ENCODE measurements at regions not wholly inside any gene's neighbourhood (a gene's known extent, or its start where the extent isn't known, plus 50 kb on each side); places are given as distances from the start of the nearest gene placed in this dataset.

GRCh38 chr3:59285560-59285959, 235.7 kb upstream of the CFAP20DC start:
- TF ChIP-seq EZH2 (IDR thresholded peaks at IDR 0.05) (no peak), POLR2AphosphoS5 (IDR thresholded peaks at IDR 0.05; ENCODE audit: borderline replicate concordance, low read depth, low read length) (no peak), FOXP2 (optimal IDR thresholded peaks at IDR 0.05; ENCODE audit: control extremely low read depth, extremely low read length, insufficient read depth) (no peak)
